ENCODE measurements at regions not wholly inside any gene's neighbourhood (a gene's known extent, or its start where the extent isn't known, plus 50 kb on each side); places are given as distances from the start of the nearest gene placed in this dataset.

DNA sequence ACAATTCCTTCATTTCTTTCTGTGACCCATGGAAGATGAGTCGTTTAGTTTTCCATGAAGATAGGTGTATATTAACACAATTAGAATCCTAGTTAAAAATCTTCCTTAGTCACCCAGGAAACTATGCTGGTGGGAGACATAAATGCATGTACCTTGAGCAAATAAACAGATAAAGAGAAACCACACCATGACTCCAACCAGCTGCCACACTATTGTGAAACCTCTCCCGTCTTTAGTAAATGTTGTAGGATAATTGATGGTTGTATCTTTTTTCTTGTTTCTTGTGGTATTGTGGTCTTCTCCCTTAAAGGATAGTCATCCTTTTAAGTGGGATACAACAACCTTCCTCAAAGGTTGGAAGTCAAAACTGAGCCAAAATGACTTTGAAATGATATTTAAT is 103.8 kb upstream of the LEF1 start:
- no peak for DNase-seq (ENCODE audit: low spot score)

DNA sequence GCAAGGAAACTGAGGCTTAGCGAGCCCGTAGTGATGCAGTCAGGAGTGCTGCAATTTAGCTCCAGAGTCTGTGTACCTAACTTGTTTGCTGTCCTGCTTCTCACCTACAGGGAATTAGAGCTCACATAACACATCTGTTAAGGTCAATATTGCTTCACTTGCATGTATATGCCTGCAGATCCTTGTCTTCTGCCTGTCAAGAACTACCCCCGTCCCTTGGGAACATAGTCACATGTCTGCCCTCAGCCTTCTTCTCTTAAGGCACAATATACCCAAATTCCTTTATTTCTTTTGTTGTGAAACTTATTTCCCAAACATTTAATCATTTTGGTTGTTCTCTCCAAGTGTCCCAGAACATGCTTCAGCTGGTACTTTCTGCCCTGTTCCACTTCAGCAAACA is 103.3 kb upstream of the LEF1 start:
- DNase-seq (ENCODE audit: low spot score) = no peak

DNA sequence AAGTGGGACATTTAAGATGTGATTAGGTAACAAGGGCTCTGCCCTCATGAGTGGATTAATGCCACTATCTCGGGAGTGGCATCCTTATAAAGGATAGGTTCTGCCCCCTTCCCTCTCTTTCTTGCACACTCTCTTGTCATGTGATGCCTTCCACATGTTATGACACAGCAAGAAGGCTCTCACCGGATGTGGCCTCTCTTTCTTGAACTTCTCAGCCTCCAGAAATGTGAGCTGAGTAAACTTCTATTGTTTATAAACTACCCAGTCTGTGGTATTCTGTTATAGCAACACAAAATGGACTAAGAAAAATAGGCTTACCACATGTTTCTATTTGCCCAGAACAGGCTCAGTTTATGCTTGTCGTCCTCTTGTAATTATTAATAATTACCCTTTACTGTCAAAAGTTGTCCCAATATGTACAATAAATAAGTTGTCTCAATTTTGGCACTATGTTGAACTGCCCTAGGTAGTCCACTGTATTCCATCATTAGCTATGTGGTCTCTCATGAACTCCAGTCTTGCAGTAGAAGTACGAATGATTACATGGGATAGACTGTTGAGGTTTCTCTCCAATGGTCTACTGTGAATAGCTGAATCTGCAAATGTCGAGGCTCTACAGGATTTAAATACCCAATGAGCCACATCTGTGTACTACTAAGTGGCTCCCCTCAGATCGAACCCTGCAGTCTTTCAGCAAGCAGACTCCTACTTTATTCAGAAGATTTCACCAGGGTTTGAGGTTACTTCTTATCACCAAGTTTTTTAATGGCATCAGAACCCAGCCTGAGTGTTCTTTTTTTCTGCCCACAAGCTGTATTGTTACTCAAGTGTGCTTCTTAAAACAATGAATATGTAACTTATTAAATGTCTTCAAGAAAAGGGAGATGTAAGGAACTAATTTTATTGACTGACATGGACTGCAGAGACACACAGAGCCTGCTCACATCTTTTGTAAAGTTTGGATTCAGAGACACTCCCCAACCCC is 102.0 kb upstream of the LEF1 start:
- no peak for DNase-seq (ENCODE audit: low spot score)

DNA sequence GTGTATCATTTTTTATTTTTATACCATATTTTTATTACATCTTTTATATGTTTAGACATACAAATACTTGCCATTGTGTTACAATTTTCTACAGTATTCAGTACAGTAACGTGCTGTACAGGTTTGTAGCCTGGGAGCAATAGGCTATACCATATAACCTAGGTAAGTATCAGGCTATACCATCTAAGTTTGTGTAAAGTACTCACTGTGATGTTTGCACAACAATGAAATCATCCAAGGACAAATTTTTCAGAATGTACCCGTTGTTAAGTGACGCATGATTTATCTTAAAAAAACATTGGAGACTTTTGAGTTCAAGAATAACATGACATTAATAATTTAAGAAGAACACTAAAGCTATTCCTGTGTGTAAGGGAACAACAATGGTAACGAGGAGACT is 96.0 kb upstream of the LEF1 start:
- no peak for DNase-seq (ENCODE audit: low spot score)

DNA sequence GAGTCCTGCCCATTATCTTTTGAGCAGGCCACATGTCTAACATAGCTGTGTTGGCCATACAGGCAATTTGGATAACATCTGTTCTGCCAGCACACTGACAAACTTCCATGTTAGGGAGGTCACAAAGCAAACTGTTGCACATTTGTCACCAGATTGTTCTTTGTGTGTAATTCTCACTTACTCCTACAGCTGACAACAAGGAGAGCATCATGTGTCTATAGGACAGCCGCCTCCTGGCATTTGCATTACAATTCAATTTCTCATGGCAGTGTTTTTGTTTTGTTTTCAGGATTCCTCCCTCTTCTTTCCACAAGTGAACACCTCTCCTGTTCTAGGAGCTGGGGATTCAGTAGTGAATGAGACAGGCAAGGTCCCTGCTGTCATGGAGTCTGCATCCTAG is 94.3 kb upstream of the LEF1 start:
- DNase-seq (ENCODE audit: low spot score) = no peak

DNA sequence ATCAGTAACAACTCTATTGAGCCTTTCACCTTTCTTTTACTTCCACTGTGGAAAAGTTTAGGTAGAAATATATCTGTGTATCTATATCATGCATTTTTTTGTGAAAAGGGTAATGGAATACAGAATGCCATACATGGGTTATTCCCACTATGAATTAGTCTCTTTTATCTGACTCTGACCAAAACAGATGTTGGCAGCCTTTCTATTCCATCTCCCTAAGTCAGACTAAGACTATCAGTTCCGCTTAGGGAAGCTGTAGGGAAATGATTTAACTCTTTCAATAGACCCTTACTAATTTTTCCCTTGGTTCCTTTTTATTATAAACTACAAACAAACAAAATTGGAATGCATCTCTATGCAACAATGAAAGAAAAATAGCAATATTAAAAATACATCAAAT is 92.3 kb upstream of the LEF1 start:
- DNase-seq (ENCODE audit: low spot score) = no peak

DNA sequence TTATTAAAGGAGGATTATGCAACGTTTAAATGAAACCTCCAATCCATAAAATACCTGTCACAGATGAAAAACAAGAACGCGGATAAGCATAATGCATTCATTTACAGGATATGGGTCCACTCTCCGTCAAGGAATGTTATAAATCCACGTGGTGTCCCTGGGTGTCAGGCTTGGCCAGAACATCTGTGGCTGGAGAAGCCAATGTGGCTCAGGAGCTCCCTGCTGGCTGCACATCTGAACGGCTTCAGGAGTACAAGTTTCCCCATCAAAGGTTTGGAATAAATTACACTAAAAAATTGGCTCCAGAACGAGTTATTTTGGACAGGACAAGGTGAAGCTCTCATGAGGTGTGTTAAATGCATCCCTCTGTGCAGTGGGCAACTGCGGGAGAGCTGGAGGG is 87.8 kb upstream of the LEF1 start:
- no peak for DNase-seq (ENCODE audit: low spot score)

DNA sequence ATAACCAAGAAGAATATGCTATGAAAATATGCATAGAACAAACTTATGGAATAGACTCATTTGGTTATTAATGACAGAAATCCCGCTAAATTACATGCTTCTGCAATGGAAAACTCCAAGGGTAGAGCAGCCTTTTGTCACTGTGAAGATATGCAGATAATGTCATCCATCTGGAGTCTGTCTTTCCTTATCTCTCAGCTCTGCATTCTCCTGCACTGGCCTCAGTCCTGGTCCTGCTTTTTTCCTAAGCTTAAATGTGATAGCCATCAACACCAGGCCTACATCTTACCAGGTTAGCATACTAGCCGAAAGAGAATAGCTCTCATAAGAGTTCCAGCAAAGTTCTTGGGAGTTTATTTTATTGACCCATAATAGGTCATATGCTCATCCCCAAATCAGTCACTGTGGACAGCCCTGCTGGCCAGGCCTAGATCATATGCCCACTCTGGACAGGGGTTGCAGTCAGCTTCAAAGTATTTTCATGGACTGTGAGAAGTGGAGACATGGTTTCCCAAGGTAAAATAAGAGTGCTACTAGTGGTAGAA is 86.5 kb upstream of the LEF1 start:
- DNase-seq (ENCODE audit: low spot score) = no peak

DNA sequence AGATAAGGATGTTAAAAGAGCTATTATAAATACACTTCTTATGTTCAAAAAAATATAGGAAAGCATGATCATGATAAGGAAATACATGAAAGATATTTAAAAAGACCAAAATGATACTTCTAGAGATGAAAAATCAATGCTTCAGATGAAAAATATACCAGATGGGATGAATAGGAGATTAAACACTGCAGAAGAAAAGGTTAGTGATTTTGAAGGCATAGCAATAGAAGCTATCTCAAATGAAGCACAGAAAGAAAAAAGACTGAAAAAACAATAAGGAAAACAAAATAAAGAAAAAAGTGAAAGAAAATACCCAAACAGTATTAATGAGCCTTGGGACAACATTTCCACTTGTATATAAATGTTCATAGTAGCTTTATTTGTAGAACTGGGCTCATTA is 80.7 kb upstream of the LEF1 start:
- no peak for DNase-seq (ENCODE audit: low spot score)

DNA sequence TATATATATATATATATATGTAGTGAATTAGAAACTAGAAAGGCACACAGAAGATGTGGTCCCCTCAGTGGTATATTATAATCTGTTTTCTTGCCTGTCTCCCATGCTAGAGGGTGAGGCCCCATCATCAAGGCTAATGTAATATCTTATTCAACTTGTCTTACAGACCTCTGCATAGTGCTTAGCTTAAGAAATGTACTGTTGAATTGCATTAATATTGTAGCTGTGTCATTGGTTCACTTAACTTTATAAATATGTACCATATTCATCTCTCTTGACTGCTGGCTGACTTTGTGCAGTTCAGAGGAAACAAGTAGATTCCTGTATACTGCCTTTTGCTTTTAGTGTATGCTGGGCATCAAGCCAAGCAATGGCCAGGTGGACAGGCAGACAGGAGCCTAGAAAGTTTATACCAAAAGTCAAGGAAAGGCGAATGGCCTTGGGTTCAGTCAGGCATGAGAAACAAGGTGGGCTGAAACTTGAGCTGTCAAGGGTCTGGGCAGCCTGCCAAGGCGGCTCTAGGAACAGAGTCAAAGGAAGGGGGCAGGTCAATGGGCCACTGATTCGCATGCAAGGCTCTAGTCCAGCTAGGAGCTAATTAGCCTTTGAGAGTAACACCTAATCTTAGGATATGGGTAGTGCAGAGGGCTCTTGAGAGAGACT is 78.8 kb upstream of the LEF1 start:
- DNase-seq (ENCODE audit: low spot score) = no peak

DNA sequence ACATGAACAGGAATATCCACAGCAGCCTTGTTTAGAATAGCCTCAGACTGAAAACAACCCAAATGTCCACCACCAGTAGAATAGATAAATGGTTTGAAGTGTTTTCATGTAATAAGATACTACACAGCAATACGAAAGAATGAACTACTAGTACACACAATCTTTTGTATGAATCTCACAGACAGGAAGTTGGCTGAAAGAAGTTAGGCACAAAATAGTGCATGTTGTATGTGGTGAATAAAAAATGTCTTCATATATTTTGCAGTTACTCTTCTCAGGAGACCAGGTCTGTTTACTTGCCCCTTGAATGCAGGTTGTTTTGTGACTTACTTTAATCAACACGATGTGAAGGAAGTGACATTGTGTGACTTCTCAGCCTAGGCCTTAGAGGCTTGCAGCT is 75.9 kb upstream of the LEF1 start:
- DNase-seq (ENCODE audit: low spot score) = no peak

DNA sequence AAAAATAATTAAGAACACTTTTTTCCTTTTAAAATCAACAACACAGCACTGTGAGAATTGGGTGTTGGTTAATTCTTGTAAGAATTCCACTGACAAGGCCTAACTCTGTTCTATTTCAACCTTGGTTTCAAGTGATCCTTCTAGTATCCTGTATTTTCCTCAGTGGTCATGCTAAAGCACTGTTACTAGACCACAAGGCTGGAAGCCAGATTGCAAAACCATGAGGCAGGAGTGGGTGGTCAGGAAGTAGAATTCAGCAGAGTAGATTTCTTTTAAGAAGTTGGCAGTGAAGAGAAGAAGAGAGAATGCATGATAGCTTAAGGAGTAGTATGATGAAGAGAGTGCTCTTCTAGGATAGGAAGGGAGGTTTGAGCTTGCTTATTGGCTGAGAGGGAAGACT is 71.6 kb upstream of the LEF1 start:
- no peak for DNase-seq (ENCODE audit: low spot score)

DNA sequence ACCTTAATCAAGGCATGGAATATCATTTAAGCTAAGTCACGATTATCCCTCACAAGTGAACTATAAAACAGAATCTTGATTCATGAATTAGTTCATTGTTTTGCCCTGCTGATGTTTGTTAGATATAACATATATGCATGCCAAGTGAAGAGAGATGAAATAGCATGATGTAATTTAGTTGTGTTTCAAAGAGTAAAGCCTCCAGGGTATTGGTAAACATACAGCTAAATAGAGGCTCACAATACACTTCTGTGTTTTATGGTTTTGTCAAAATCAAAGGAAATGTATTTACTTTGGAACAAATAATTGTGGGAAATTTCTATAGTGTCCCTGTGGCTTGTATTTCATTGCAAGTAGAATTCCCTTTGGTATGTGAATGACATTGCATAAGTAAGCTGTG is 69.0 kb upstream of the LEF1 start:
- no peak for DNase-seq (ENCODE audit: low spot score)

DNA sequence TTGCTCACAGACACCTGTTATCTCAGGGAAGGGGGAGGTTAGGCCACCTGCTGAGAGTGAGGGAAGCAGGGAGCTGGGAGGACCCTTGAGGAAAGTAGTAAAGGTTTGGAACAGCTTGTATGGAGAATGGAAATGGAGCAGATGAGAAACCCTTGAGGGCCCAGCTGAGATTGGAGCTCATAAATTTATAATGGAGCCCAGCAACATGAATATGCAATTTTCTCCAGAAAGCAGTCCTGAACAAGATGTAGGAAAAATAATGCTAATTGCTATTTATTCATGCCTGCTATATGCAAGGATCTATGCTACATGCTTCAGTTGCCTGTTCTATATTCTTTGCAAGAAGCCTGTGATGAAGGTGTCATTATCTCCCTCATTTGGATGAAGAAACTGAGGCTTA is 67.5 kb upstream of the LEF1 start:
- DNase-seq (ENCODE audit: low spot score) = no peak

DNA sequence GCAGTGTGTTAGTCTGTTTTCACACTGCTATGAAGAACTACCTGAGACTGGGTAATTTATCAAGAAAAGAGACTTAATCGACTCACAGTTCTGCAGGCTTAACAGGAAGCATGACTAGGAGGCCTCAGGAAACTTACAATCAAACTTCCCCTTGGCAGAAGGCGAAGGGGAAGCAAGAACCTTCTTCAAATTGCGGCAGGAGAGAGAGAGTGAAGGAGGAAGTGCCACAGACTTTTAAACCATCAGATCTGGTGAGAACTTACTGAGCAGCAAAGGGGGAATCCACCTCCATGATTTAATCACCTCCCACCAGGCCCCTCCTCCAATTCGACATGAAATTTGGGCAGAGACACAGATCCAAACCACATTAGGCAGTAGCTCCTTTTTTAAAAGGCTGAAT is 59.2 kb upstream of the LEF1 start:
- DNase-seq (ENCODE audit: low spot score) = no peak

DNA sequence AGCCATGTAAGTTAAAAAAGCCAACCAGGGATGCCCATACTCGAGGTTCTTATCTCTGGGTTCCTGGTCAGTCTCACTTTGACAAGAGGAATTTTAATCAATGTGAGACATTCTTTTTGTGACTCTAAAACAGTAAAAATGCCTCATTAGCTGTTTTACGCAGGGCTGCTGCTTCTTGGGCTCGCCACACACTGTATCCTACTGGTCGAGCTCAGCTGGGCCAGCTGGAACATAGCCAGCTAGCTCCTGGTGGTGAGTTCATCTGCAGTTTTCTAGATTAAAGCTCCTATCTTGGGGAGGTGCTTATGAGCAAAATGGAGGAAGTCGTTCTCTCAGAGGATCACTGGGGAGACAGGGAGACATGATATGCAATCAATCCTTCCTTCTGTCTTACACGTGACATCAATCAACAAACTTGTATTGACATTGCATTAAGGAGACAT is 55.9 kb upstream of the LEF1 start:
- no peak for DNase-seq (ENCODE audit: low spot score)

DNA sequence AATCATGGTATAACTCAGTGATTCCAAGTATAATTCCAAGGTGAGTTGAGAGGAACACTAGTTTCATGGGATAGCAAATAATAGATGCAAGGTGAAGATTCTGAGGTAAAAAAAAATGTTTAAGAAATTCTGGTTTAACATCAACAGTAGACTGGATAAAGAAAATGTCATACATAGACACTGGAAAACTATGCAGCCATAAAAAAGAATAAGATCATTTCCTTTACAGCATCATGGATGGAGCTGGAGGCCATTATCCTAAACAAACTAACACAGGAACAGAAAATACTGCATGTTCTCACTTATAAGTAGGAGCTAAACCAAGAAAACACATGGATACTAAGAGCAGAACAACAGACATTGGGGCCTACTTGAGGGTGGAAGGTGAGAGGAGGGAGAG is 54.6 kb upstream of the LEF1 start:
- no peak for DNase-seq (ENCODE audit: low spot score)

DNA sequence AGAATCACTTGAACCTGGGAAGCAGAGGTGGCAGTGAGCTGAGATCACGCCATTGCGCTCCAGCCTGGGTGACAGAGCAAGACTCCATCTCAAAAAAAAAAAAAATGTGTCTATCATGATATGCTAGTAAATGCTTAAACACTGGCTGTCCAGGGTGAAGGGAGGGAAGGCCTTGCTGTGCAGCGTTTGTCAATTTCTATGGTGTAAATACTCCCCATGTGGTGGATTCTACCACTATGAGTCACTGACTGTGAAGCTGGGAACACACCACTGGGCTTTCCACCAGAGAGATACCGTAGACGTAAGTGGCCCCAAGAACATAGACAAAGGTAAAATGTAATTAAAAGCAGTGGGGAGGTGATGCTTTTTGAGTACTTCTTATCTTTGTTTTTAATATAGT is 51.3 kb upstream of the LEF1 start:
- DNase-seq (ENCODE audit: low spot score) = no peak

Measured in activated CD4-positive, alpha-beta T cell treated with anti-CD3 and anti-CD28 coated beads, Interleukin-2, Interleukin-4, amounts not matched to agents 100 ng/mL and 50 ng/mL, durations not matched to agents 16 hours and 8 hours (primary cell).